ENCODE measurements at regions not wholly inside any gene's neighbourhood (a gene's known extent, or its start where the extent isn't known, plus 50 kb on each side); places are given as distances from the start of the nearest gene placed in this dataset.

- intact Hi-C loops (cut with DNase I), result no loop called here
- no peak for DNase-seq
- H3K27ac ChIP-seq, result no peak overlapping the region
- H3K4me3 ChIP-seq, result no peak overlapping the region
- WGBS, 2 donors, result 95% methylated on average over 14 of the region's 14 CpGs
- H3K36me3 ChIP-seq, result no peaks in the 10 kb centered on the region
- no peaks in the 10 kb centered on the region for H3K9me3 ChIP-seq
- no peak for TF ChIP-seq POLR2AphosphoS5 (IDR thresholded peaks at IDR 0.05)
- no peak for TF ChIP-seq CTCF (IDR thresholded peaks at IDR 0.05)
- no peak for TF ChIP-seq POLR2A (IDR thresholded peaks at IDR 0.05)
- no peak for TF ChIP-seq EP300 (IDR thresholded peaks at IDR 0.05)
- H3K4me1 ChIP-seq, result no peaks in the 10 kb centered on the region
- H3K27me3 ChIP-seq, result no peaks in the 10 kb centered on the region
Measured at GRCh38 chr5:173730632-173731298, 114.3 kb upstream of the BOD1 start.

DNA sequence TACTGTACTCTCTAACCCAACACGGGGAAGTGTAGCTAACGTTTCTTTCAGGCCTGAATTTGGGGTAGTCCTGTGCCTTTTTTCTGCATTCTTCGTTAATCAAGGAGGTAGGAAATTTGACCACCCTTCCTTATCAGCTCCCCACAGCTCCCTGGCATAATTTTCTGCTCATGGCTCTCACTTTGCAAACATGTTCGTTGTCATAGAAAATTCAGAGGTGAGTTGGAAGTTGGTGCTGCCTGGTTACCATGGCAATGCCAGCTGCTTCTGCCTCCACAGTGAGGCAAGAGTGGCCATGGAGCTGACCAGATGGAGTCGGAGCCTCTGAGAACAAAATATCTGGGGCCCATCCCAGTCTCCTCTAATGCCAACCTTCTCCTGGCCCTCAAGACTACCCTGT, 116.6 kb upstream of the BOD1 start:
- intact Hi-C loops (cut with DNase I), result no loop called here
- H3K27me3 ChIP-seq, result no peaks in the 10 kb centered on the region
- no peaks in the 10 kb centered on the region for H3K36me3 ChIP-seq
- H3K9me3 ChIP-seq, result no peaks in the 10 kb centered on the region
- no peak for TF ChIP-seq EP300 (IDR thresholded peaks at IDR 0.05)
- TF ChIP-seq POLR2AphosphoS5 (IDR thresholded peaks at IDR 0.05), result no peak
- no peak for TF ChIP-seq POLR2A (IDR thresholded peaks at IDR 0.05)
- no peak for TF ChIP-seq CTCF (IDR thresholded peaks at IDR 0.05)
- no peak for DNase-seq
- H3K27ac ChIP-seq, result no peak overlapping the region
- 86 to 88% methylated on average over 5 of the region's 5 CpGs for WGBS, 2 donors
- no peaks in the 10 kb centered on the region for H3K4me1 ChIP-seq
- no peak overlapping the region for H3K4me3 ChIP-seq

- H3K4me3 ChIP-seq, result no peak overlapping the region
- DNase-seq, result no peak
- H3K9me3 ChIP-seq, result no peaks in the 10 kb centered on the region
- intact Hi-C loops (cut with DNase I), result no loop called here
- H3K4me1 ChIP-seq, result no peaks in the 10 kb centered on the region
- 76 to 81% methylated on average over 9 of the region's 9 CpGs for WGBS, 2 donors
- H3K36me3 ChIP-seq, result no peaks in the 10 kb centered on the region
- no peaks in the 10 kb centered on the region for H3K27me3 ChIP-seq
- H3K27ac ChIP-seq, result no peak overlapping the region
- no peak for TF ChIP-seq POLR2A (IDR thresholded peaks at IDR 0.05)
- no peak for TF ChIP-seq CTCF (IDR thresholded peaks at IDR 0.05)
- TF ChIP-seq POLR2AphosphoS5 (IDR thresholded peaks at IDR 0.05), result no peak
- no peak for TF ChIP-seq EP300 (IDR thresholded peaks at IDR 0.05)
Measured at GRCh38 chr5:173733425-173733824, 117.0 kb upstream of the BOD1 start.

DNA sequence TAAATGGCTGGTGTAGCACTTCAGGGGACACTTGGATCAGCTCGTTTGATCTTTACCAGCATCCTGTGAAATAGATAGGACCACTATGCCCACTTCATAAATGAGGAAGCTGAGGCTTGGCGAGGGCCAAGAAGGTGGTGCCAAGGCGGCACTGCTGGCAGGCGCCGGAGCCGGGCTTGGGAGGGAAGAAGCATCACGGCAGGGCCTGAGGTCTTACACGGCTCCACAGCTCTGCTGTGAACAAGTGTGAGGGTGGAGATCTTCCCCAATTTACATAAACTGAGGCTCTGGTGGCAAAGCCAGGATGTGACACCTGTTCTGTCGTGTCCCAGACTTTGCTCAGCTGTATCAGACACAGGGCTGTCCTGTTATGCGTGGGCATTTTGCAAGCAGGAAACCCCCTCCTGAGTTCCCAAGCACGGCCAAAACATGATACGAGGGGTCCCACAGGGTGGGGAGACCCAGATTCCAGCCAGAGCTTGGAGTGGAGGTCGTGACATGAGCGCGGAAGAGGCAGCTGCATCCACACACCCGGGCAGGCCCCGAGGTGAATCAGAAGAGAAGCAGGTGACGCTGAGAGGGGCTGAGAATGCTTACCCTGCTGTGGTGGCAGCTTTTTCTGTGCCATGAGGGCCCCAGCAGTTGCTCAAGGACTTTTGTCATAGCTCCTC, 117.5 kb upstream of the BOD1 start:
- intact Hi-C loops (cut with DNase I), result no loop called here
- 73 to 82% methylated on average over 18 of the region's 18 CpGs for WGBS, 2 donors
- Histone ChIP-seq H3K36me3 (no peaks in the 10 kb centered on the region), H3K4me3 (no peak overlapping the region), H3K27ac (no peak overlapping the region), H3K9me3 (no peaks in the 10 kb centered on the region), H3K27me3 (no peaks in the 10 kb centered on the region), H3K4me1 (no peaks in the 10 kb centered on the region)
- no peak for DNase-seq
- TF ChIP-seq POLR2A (IDR thresholded peaks at IDR 0.05) (no peak), EP300 (IDR thresholded peaks at IDR 0.05) (no peak), CTCF (IDR thresholded peaks at IDR 0.05) (no peak), POLR2AphosphoS5 (IDR thresholded peaks at IDR 0.05) (no peak)
